NCI-H2029 (cell line): ENCODE measurements at regions not wholly inside any gene's neighbourhood (a gene's known extent, or its start where the extent isn't known, plus 50 kb on each side); places are given as distances from the start of the nearest gene placed in this dataset.

Experiments used
- DNase-seq: peaks from one replicate; lab custom pipeline; 2025; lab: John Stamatoyannopoulos, UW

DNA sequence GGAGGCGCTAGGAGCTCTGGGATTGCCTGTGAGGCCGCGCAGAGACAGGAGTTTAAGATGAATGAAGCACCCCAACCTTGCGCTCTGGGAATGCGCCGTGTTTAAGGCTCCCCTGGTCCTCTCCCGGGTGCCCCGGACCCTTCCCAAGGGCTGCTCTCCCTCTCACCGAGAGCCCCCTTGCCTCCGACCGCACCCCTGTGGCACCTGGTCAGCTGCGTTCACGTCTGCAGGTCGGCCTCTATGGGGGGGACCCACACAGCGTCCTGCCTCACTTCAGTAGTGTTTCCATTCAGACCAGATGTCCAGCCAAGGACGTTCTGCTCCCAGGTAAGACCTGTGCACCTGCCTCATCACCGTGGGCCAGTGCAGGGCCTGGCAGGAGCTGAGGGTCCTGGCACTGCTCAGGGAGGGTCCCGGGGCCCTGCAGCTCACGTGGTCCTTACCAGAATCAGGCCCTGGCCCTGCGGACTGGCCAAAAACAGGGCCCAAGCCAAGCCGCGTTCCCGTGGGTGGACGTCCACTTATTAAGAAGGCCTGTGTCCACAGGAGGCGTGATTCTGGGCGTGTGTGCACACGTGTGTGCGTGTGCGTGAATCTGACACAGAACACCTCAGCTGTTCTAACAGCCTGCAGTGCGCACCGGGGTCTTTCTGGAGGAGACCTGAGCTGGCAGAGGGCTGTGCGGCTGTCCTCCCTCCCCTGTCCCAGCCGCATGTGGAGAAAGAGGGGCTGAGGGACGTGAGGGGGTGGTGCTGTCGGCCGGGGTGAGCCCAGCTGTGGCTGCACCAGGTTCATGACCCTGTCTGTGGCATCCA lies 79.9 kb upstream of the BHLHE23 start:
- DNase-seq: no peak

- no peak for DNase-seq
These were observed 78.5 kb upstream of the BHLHE23 start for GRCh38 chr20:63085151-63085861.

- no peak for DNase-seq
These were observed 77.8 kb upstream of the BHLHE23 start for GRCh38 chr20:63084563-63084927.

- DNase-seq: no peak
These were observed 77.2 kb upstream of the BHLHE23 start for GRCh38 chr20:63083831-63084562.

GRCh38 chr20:63082939-63083735 lies 76.4 kb upstream of the BHLHE23 start:
- DNase-seq: no peak

DNA sequence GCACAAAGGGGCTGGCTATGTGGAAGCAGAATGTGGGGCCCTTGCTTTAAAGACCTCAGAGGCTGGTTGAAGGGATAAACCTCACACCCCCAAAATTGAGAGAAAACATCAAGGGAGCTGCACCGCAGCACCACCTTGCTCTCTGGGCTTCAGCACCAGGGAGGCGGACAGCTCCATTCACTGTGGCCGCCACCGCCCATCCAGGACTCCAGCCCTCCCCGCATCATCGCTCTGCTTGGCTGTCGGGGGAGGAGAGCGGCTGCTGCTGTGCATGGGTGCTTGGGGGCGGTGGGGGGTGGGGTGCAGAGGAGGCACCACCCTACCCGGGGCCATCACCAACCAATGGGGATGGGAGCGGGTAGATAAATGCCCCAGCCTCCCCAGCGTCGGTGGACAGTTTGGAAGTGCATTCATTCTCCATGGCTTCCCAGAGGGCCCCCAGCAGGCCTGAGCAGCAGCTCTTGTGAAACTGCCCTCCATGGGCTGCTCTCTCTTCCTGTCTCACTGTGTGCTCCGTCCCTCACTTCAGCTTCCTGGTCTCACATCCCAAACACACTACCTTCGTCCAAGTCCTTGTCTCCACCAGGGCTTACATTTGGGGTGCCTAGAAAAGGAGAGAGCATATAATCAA lies 75.7 kb upstream of the BHLHE23 start:
- no peak for DNase-seq

DNA sequence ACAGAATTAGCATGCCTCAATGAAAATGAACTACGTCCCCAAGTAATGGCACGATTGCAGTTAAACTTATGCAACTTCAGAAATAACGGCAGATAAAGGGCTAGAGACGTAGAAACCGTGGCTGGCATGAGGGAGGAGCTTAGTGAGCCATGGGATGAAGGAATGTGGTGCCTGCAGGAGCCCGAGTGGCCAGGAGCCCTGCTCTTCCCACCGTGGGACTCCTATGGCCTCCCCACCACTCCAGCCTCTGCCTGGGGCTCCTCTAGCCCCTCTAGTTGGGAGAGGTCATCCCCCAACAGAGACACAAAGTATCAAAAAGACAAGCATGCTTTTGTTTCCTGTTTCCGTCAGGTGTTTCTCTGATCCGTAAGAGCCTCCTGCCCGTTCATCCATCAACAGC lies 75.1 kb upstream of the BHLHE23 start:
- no peak for DNase-seq

DNA sequence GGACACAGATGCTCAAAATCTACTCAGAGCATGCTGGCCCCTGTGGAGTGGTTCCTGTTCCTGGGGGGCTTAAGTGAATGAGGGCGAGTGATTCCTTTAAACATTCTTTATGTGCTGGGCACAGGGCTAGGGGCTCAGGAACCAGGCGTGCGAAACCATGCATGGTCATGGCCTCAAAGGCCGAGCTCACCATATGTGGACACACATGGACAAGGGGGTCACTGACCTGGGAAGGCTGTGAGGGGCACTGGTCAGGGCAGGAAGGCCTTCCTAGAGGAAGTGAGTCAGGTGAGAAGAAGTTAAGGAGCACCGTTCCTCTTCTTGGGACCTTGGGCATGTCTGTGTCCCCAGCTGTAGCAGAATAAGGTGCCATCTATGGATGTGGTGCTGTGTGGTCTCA lies 74.6 kb upstream of the BHLHE23 start:
- no peak for DNase-seq

DNA sequence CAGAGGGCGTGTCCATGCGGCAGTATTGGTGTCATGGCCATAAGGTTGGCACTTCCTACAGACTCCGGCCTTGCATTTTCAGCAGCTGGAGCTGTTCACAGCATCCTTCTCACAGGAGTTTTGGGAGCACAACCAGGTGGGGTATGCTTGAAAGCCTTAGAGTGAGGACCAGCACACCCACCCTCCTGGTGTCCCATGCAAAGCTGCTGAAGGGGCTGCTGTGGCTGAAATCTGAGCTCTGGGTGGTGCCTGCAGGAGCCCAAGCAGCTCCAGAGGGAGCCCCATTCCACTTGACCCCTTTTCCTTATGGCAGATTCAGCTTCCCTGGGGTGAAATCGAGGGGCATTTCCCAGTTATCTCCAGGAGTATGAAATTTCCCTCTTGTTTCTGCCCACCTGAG lies 74.0 kb upstream of the BHLHE23 start:
- DNase-seq: no peak

- DNase-seq: no peak
These were observed 73.6 kb upstream of the BHLHE23 start for GRCh38 chr20:63080411-63080810.

- DNase-seq: no peak
These were observed 73.2 kb upstream of the BHLHE23 start for GRCh38 chr20:63079971-63080370.

DNA sequence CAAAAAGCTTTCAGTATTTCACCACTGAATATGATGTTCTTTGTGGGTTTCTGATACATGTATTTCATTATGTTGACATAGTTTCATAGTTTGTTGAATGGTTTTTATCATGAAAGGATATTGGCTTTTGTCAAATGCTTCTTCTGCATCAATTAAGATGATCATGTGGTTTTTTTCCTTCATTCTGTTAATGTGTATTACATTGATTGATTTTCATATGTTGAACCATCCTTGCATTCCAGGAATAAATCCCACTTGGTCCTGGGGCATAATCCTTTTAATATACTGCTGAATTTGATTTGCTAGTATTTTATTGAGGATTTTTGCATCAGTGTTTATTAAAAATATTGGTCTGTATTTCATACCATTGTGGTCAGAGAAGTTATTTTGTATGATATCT lies 70.9 kb upstream of the BHLHE23 start:
- no peak for DNase-seq

GRCh38 chr20:63076421-63076820 lies 69.7 kb upstream of the BHLHE23 start:
- DNase-seq: no peak

DNA sequence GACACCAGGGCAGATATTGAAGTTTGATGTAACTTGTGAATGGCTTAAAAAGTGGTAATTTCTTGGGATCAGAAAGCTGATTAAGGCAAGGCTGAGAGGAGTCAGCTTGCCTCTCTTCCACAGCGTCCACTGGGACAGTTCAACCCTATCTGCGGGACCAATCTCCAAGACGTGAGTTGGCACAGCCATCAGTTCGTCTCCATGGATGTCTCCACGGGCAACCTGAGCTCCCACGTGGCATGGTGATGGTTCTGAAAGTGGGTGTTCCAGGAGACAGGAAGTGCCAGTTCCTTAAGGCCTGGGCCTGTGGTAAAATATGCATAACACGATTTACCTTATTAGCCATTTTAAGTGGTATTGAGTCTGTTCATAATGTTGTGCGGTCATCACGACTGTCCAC lies 67.9 kb upstream of the BHLHE23 start:
- no peak for DNase-seq

- DNase-seq: no peak
These were observed 67.4 kb upstream of the BHLHE23 start for GRCh38 chr20:63074182-63074581.

GRCh38 chr20:63073738-63074065 lies 66.9 kb upstream of the BHLHE23 start:
- DNase-seq: no peak

- no peak for DNase-seq
These were observed 66.4 kb upstream of the BHLHE23 start for GRCh38 chr20:63072991-63073737.

DNA sequence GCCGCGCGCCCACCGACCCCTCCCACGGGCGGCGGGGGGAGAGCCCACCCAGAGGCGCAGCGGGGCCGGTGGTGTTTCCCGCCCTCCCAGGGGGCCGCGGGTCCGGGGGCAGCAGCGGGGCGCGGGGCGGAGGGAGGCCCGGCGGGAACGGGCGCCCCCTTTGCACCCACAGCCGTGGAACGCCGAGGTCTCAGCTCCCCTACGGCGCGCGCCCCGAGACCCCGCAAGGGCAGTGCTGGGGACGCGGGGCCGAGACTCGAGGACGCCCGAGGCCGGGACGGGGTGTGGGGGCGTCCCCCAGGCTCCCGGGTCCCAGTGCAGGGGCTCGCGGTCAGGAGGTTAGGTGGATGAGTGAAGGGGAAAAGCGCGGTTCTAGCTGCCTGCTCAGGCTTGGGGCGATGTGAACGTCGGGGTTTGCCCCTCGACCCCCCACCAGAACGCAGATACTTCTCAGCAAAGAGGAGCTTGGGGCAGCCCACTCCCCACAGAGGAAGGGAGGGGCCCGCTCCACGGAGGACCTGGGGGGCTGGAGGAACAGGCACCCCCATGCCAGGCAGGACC lies 65.5 kb upstream of the BHLHE23 start:
- DNase-seq: no peak

DNA sequence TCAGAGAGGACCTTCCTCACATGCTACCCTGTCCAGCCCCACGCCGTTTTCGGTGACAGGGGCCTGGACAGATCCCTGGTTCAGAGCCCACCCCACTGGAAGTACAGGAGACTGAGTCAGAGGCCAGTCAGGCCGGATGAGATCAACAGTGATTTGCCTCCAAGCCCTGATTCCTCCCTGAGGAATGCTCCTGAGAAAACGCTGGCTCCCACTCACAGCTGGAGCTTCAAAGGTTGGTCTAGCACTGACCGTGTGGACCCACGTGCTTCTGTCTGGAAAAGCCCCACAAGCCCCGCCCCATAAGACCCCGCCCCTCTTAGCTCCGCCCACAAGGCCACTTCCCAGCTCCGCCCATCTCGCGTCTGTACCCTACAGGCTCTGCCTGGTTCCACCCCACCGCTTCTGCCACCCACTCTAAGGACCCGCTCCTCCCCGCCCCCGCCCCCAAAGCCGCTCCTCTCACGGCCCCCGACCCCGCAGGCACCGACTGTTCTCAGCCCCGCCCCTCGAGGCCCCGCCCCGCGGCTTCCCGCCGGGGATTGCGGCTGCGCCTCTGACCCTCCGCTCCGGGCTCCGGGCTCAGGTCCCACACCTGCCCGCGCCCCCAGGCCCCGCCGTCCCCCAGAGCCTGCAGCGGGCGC lies 64.9 kb upstream of the BHLHE23 start:
- DNase-seq: no peak
